Amniotic epithelial cell (primary cell): ENCODE measurements at regions not wholly inside any gene's neighbourhood (a gene's known extent, or its start where the extent isn't known, plus 50 kb on each side); places are given as distances from the start of the nearest gene placed in this dataset.
"Not testable (repeated sequence)": the region's sequence is repeated elsewhere in the genome, so short reads cannot be mapped to it uniquely, and the experiment has no call there.

ENCODE experiments used
- DNase-seq: peaks from one replicate; pipeline ENCODE4 v3.0.0-alpha.2; 2010; ENCODE audit warnings: low read depth

GRCh38 chr17:70523426-70523825 lies 354.1 kb downstream of the KCNJ2 start:
- peak; percentile 27 for DNase-seq

- not testable (repeated sequence) for DNase-seq
Observed at GRCh38 chr17:70525035-70525434, 355.7 kb downstream of the KCNJ2 start.

- no peak for DNase-seq
Observed at GRCh38 chr17:70525961-70526360, 356.6 kb downstream of the KCNJ2 start.

GRCh38 chr17:70527364-70527888 lies 358.1 kb downstream of the KCNJ2 start:
- DNase-seq, result no peak

GRCh38 chr17:70533427-70533826 lies 364.1 kb downstream of the KCNJ2 start:
- DNase-seq, result no peak

GRCh38 chr17:70535986-70536385 lies 366.7 kb downstream of the KCNJ2 start:
- DNase-seq, result peak; percentile 67

GRCh38 chr17:70539132-70539924 lies 370.0 kb downstream of the KCNJ2 start:
- DNase-seq, result peak; percentile 3

GRCh38 chr17:70542876-70543275 lies 373.5 kb downstream of the KCNJ2 start:
- DNase-seq, result no peak

GRCh38 chr17:70544317-70544716 lies 375.0 kb downstream of the KCNJ2 start:
- no peak for DNase-seq

GRCh38 chr17:70552230-70552981 lies 383.1 kb downstream of the KCNJ2 start:
- peak; percentile 43 for DNase-seq

- DNase-seq, result no peak
Observed at GRCh38 chr17:70552982-70553334, 383.6 kb downstream of the KCNJ2 start.

GRCh38 chr17:70555723-70556122 lies 386.4 kb downstream of the KCNJ2 start:
- no peak for DNase-seq

GRCh38 chr17:70558821-70559220 lies 389.5 kb downstream of the KCNJ2 start:
- DNase-seq, result no peak

- DNase-seq, result no peak
Observed at GRCh38 chr17:70560471-70560870, 391.1 kb downstream of the KCNJ2 start.

- DNase-seq, result no peak
Observed at GRCh38 chr17:70562137-70562536, 392.8 kb downstream of the KCNJ2 start.

- DNase-seq, result no peak
Observed at GRCh38 chr17:70563281-70563820, 394.0 kb downstream of the KCNJ2 start.

- peak; percentile 1 for DNase-seq
Observed at GRCh38 chr17:70564006-70564620, 394.8 kb downstream of the KCNJ2 start.

GRCh38 chr17:70569128-70569527 lies 399.8 kb downstream of the KCNJ2 start:
- DNase-seq, result no peak

GRCh38 chr17:70577456-70577855 lies 408.1 kb downstream of the KCNJ2 start:
- DNase-seq, result no peak

GRCh38 chr17:70581459-70581858 lies 412.1 kb downstream of the KCNJ2 start:
- DNase-seq, result no peak

- no peak for DNase-seq
Observed at GRCh38 chr17:70582777-70583176, 413.4 kb downstream of the KCNJ2 start.

GRCh38 chr17:70584255-70584654 lies 414.9 kb downstream of the KCNJ2 start:
- no peak for DNase-seq
